ENCODE measurements at regions not wholly inside any gene's neighbourhood (a gene's known extent, or its start where the extent isn't known, plus 50 kb on each side); places are given as distances from the start of the nearest gene placed in this dataset.

- no peak for DNase-seq (ENCODE audit: low read depth)
- no peak overlapping the region for H3K4me3 ChIP-seq (ENCODE audit: low read depth, low read length)
- TF ChIP-seq CTCF (IDR thresholded peaks at IDR 0.05; ENCODE audit: insufficient read depth, low read length), result no peak
Observed at GRCh38 chr2:234730066-234730640, 221.7 kb upstream of the SH3BP4 start.

GRCh38 chr2:234725528-234726264 is 226.1 kb upstream of the SH3BP4 start:
- no peak for TF ChIP-seq CTCF (IDR thresholded peaks at IDR 0.05; ENCODE audit: insufficient read depth, low read length)
- peak; percentile 51 for DNase-seq (ENCODE audit: low read depth)
- no peak overlapping the region for H3K4me3 ChIP-seq (ENCODE audit: low read depth, low read length)

- DNase-seq (ENCODE audit: low read depth), result no peak
- no peak overlapping the region for H3K4me3 ChIP-seq (ENCODE audit: low read depth, low read length)
- TF ChIP-seq CTCF (IDR thresholded peaks at IDR 0.05; ENCODE audit: insufficient read depth, low read length), result no peak
Observed at GRCh38 chr2:234724850-234725249, 227.0 kb upstream of the SH3BP4 start.

- no peak for DNase-seq (ENCODE audit: low read depth)
- no peak overlapping the region for H3K4me3 ChIP-seq (ENCODE audit: low read depth, low read length)
- no peak for TF ChIP-seq CTCF (IDR thresholded peaks at IDR 0.05; ENCODE audit: insufficient read depth, low read length)
Observed at GRCh38 chr2:234723400-234723799, 226.5 kb upstream of the ARL4C start.

GRCh38 chr2:234722176-234722575 is 225.3 kb upstream of the ARL4C start:
- DNase-seq (ENCODE audit: low read depth), result peak; percentile 58
- TF ChIP-seq CTCF (IDR thresholded peaks at IDR 0.05; ENCODE audit: insufficient read depth, low read length), result no peak
- no peak overlapping the region for H3K4me3 ChIP-seq (ENCODE audit: low read depth, low read length)

GRCh38 chr2:234719116-234719716 is 222.3 kb upstream of the ARL4C start:
- H3K4me3 ChIP-seq (ENCODE audit: low read depth, low read length), result no peak overlapping the region
- no peak for TF ChIP-seq CTCF (IDR thresholded peaks at IDR 0.05; ENCODE audit: insufficient read depth, low read length)
- DNase-seq (ENCODE audit: low read depth), result no peak

Data from fibroblast of the aortic adventitia (primary cell).